ENCODE measurements at regions not wholly inside any gene's neighbourhood (a gene's known extent, or its start where the extent isn't known, plus 50 kb on each side); places are given as distances from the start of the nearest gene placed in this dataset.
A peak's percentile ranks its signal among the peaks of the same experiment; 100 is the strongest.
"Not testable (repeated sequence)": the region's sequence is repeated elsewhere in the genome, so short reads cannot be mapped to it uniquely, and the experiment has no call there.

- intact Hi-C loops (cut with micrococcal nuclease): loop anchor here (1.0 kb wide), 1 partner anchor 26 kb away; no protein-coding TSS in a partner anchor
- Mint-ChIP-seq H3K36me3 (ENCODE audit: low read depth) (peaks cover 5% of the 10 kb centered on the region), H3K27me3 (no peaks in the 10 kb centered on the region), H3K4me3 (no peak overlapping the region), H3K4me1 (ENCODE audit: low read depth) (peaks cover 33% of the 10 kb centered on the region), H3K27ac (peak overlapping the region; percentile 72), H3K9me3 (peaks cover 9% of the 10 kb centered on the region)
These were observed 287.8 kb upstream of the FN1 start for GRCh38 chr2:215723631-215724011.

DNA sequence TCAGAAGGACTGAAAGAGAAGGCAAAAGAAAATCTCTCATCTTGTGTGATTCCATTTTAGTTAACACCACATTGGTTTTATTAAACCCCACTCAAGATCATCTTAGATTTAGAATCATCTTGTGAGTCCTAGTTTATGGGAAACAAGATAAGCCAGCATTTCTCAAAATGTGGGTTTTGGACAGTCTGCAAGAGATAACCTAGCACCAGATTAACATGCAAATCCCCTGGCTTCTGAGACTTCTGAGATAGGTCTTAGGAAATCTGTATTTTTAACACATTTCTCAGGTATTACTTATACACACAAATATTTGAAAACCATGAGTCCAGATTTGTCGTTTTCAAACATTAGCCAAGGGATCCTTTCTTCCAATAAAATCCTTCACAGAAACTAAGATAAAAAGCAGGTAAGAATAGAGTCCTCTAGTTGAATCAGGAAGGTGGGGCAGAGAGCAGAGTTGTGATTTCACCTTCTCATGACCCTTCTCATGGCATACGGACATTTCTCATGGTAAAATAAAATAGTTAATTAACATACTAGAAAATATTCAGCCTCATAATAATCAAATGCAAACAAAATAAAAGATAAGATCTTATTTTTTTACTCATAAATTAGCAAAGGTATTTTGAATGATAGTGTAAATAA lies 287.2 kb upstream of the FN1 start:
- Mint-ChIP-seq H3K36me3 (ENCODE audit: low read depth) (peaks cover 5% of the 10 kb centered on the region), H3K4me3 (no peak overlapping the region), H3K27ac (no peak overlapping the region), H3K27me3 (no peaks in the 10 kb centered on the region), H3K9me3 (peaks cover 9% of the 10 kb centered on the region), H3K4me1 (ENCODE audit: low read depth) (peaks cover 31% of the 10 kb centered on the region)
- intact Hi-C loops (cut with micrococcal nuclease): no loop called here

DNA sequence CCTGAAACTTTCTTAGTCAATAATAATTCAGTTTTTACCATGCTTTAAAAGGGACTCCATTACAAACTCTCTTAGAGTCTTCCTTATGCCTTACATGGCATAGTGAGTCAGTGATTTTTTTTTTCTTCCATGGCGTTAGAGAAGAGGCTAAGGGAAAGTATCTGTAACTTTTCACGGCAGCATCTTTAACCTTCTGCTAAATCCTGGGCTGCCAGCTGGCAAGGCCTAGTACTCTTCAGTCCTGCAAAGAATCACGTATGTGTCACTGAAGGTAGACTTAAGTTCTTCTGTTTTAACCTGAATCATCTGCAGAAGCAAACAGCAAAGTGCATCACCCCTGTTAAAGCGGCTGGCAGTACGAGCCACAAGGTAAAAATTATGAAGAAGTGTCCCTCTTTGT lies 286.3 kb upstream of the FN1 start:
- Mint-ChIP-seq H3K27ac (peak overlapping the region; percentile 21), H3K9me3 (peaks cover 9% of the 10 kb centered on the region), H3K36me3 (ENCODE audit: low read depth) (peaks cover 5% of the 10 kb centered on the region), H3K4me3 (no peak overlapping the region), H3K27me3 (no peaks in the 10 kb centered on the region), H3K4me1 (ENCODE audit: low read depth) (peaks cover 27% of the 10 kb centered on the region)
- intact Hi-C loops (cut with micrococcal nuclease): no loop called here

GRCh38 chr2:215721515-215721914 lies 285.6 kb upstream of the FN1 start:
- H3K36me3 Mint-ChIP-seq (ENCODE audit: low read depth); intact Hi-C loops (cut with micrococcal nuclease); H3K4me3 Mint-ChIP-seq; H3K27me3 Mint-ChIP-seq; H3K9me3 Mint-ChIP-seq: not testable (repeated sequence)
- Mint-ChIP-seq H3K27ac (peak overlapping the region; percentile 3), H3K4me1 (ENCODE audit: low read depth) (peaks cover 25% of the 10 kb centered on the region)

DNA sequence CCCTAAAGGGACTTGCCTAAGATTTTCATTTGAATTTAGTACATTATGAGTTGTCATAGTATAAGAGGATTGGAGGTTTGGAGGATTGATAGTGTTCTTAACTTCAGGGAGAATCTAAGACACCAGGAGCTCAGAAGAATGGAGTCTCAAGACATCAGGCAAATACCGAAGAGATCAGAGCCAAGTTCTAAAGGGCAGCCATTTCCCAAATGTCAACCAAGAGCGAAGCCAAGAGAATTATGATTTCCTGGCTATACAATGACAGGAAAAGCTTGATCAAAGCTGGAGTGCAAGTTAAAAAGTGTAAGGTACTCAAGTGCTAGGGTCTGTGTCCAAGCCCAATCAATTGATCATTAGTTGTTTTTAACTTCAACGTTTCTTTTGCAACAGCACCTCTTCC lies 283.0 kb upstream of the FN1 start:
- peak overlapping the region; percentile 49 for H3K27ac Mint-ChIP-seq

DNA sequence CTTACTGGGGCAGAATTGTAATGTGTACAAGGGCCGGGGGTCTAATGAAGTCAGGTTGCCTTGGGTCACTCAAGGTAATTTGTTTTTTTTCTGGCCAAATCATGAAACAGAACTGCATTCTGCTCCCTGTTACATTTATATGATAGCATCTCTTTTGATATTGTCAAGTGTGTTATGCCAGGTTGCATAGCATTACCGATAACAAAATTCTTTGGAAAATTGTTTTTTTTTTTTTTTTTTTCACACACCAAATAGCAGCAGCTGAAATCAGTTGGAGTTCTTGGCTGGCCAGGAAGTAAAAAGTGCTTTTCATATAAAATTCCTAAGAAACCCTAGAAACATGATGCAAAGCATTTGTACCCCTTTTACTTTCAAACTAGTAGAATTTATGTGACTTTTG lies 282.6 kb upstream of the FN1 start:
- peaks cover 5% of the 10 kb centered on the region for H3K36me3 Mint-ChIP-seq (ENCODE audit: low read depth)
- intact Hi-C loops (cut with micrococcal nuclease): loop anchor here (10.0 kb wide), 1 partner anchor 264 kb away; no protein-coding TSS in a partner anchor
- H3K9me3 Mint-ChIP-seq: peaks cover 9% of the 10 kb centered on the region

More for the DNA sequence above, 283.0 kb upstream of the FN1 start:
- Mint-ChIP-seq H3K4me1 (ENCODE audit: low read depth) (peaks cover 39% of the 10 kb centered on the region), H3K27me3 (no peaks in the 10 kb centered on the region), H3K36me3 (ENCODE audit: low read depth) (peaks cover 5% of the 10 kb centered on the region), H3K9me3 (peaks cover 9% of the 10 kb centered on the region), H3K4me3 (no peak overlapping the region)
- intact Hi-C loops (cut with micrococcal nuclease): loop anchor here (10.0 kb wide), 1 partner anchor 264 kb away; no protein-coding TSS in a partner anchor

GRCh38 chr2:215717501-215718381 lies 281.9 kb upstream of the FN1 start:
- intact Hi-C loops (cut with micrococcal nuclease): loop anchor here (10.0 kb wide), 1 partner anchor 263 kb away; no protein-coding TSS in a partner anchor
- peaks cover 5% of the 10 kb centered on the region for H3K36me3 Mint-ChIP-seq (ENCODE audit: low read depth)
- peak overlapping the region; percentile 49 for H3K27ac Mint-ChIP-seq
- no peaks in the 10 kb centered on the region for H3K27me3 Mint-ChIP-seq
- peaks cover 50% of the 10 kb centered on the region for H3K4me1 Mint-ChIP-seq (ENCODE audit: low read depth)
- H3K4me3 Mint-ChIP-seq: no peak overlapping the region
- H3K9me3 Mint-ChIP-seq: peaks cover 9% of the 10 kb centered on the region

More for the DNA sequence above, 282.6 kb upstream of the FN1 start:
- peak overlapping the region; percentile 49 for H3K27ac Mint-ChIP-seq
- no peak overlapping the region for H3K4me3 Mint-ChIP-seq
- H3K4me1 Mint-ChIP-seq (ENCODE audit: low read depth): peaks cover 43% of the 10 kb centered on the region
- H3K27me3 Mint-ChIP-seq: no peaks in the 10 kb centered on the region

GRCh38 chr2:215716956-215717355 lies 281.1 kb upstream of the FN1 start:
- no peaks in the 10 kb centered on the region for H3K27me3 Mint-ChIP-seq
- peak overlapping the region; percentile 49 for H3K27ac Mint-ChIP-seq
- peaks cover 5% of the 10 kb centered on the region for H3K36me3 Mint-ChIP-seq (ENCODE audit: low read depth)
- no peak overlapping the region for H3K4me3 Mint-ChIP-seq
- H3K4me1 Mint-ChIP-seq (ENCODE audit: low read depth): peaks cover 58% of the 10 kb centered on the region
- peaks cover 8% of the 10 kb centered on the region for H3K9me3 Mint-ChIP-seq
- intact Hi-C loops (cut with micrococcal nuclease): loop anchor here (10.0 kb wide), 1 partner anchor 262 kb away; no protein-coding TSS in a partner anchor

GRCh38 chr2:215712871-215713790 lies 277.3 kb upstream of the FN1 start:
- Mint-ChIP-seq H3K4me3 (no peak overlapping the region), H3K36me3 (ENCODE audit: low read depth) (no peaks in the 10 kb centered on the region), H3K4me1 (ENCODE audit: low read depth) (peaks cover 84% of the 10 kb centered on the region), H3K27me3 (peaks cover 2% of the 10 kb centered on the region), H3K9me3 (no peaks in the 10 kb centered on the region), H3K27ac (peak overlapping the region; percentile 85)
- intact Hi-C loops (cut with micrococcal nuclease): loop anchor here (10.0 kb wide), 1 partner anchor 258 kb away; no protein-coding TSS in a partner anchor

GRCh38 chr2:215712219-215712868 lies 276.5 kb upstream of the FN1 start:
- H3K4me3 Mint-ChIP-seq: no peak overlapping the region
- peaks cover 78% of the 10 kb centered on the region for H3K4me1 Mint-ChIP-seq (ENCODE audit: low read depth)
- H3K27me3 Mint-ChIP-seq: peaks cover 2% of the 10 kb centered on the region
- H3K27ac Mint-ChIP-seq: peak overlapping the region; percentile 85
- intact Hi-C loops (cut with micrococcal nuclease): loop anchor here (10.0 kb wide), 1 partner anchor 258 kb away; no protein-coding TSS in a partner anchor
- H3K36me3 Mint-ChIP-seq (ENCODE audit: low read depth): no peaks in the 10 kb centered on the region
- no peaks in the 10 kb centered on the region for H3K9me3 Mint-ChIP-seq

- Mint-ChIP-seq H3K4me3 (no peak overlapping the region), H3K36me3 (ENCODE audit: low read depth) (no peaks in the 10 kb centered on the region), H3K27ac (peak overlapping the region; percentile 85), H3K4me1 (ENCODE audit: low read depth) (peaks cover 78% of the 10 kb centered on the region), H3K27me3 (peaks cover 2% of the 10 kb centered on the region), H3K9me3 (no peaks in the 10 kb centered on the region)
- intact Hi-C loops (cut with micrococcal nuclease): loop anchor here (10.0 kb wide), 1 partner anchor 257 kb away; no protein-coding TSS in a partner anchor
These were observed 275.7 kb upstream of the FN1 start for GRCh38 chr2:215711471-215712034.

- Mint-ChIP-seq H3K4me1 (ENCODE audit: low read depth) (peaks cover 62% of the 10 kb centered on the region), H3K9me3 (no peaks in the 10 kb centered on the region), H3K36me3 (ENCODE audit: low read depth) (no peaks in the 10 kb centered on the region), H3K4me3 (no peak overlapping the region), H3K27ac (no peak overlapping the region), H3K27me3 (peaks cover 2% of the 10 kb centered on the region)
- intact Hi-C loops (cut with micrococcal nuclease): loop anchor here (10.0 kb wide), 1 partner anchor 107 kb away; no protein-coding TSS in a partner anchor
These were observed 271.7 kb upstream of the FN1 start for GRCh38 chr2:215707608-215708007.
